IPS-18a (cell line): ENCODE measurements at regions not wholly inside any gene's neighbourhood (a gene's known extent, or its start where the extent isn't known, plus 50 kb on each side); places are given as distances from the start of the nearest gene placed in this dataset.

Experiments
- H3K27ac ChIP-seq: one replicate; pipeline ENCODE4 v1.5.1; 2013; ENCODE audit warnings: low read length
- H3K27me3 ChIP-seq: one replicate; pipeline ENCODE4 v1.6.1; 2013; ENCODE audit warnings: mild to moderate bottlenecking, low read length; ENCODE audit not compliant: control insufficient read depth, insufficient read depth
- H3K36me3 ChIP-seq: one replicate; pipeline ENCODE4 v1.6.1; 2013; ENCODE audit warnings: low read depth, low read length; ENCODE audit not compliant: control insufficient read depth
- H3K4me1 ChIP-seq: one replicate; pipeline ENCODE4 v1.6.1; 2013; ENCODE audit warnings: low read depth, low read length; ENCODE audit not compliant: control insufficient read depth
- H3K4me3 ChIP-seq: one replicate; pipeline ENCODE4 v1.5.1; 2013; ENCODE audit warnings: low read length
- H3K9ac ChIP-seq: one replicate; pipeline ENCODE4 v1.6.1; 2013; ENCODE audit warnings: mild to moderate bottlenecking, low read length, moderate library complexity
- H3K9me3 ChIP-seq: one replicate; pipeline ENCODE4 v1.6.1; 2013; ENCODE audit warnings: low read depth, low read length; ENCODE audit not compliant: control insufficient read depth

DNA sequence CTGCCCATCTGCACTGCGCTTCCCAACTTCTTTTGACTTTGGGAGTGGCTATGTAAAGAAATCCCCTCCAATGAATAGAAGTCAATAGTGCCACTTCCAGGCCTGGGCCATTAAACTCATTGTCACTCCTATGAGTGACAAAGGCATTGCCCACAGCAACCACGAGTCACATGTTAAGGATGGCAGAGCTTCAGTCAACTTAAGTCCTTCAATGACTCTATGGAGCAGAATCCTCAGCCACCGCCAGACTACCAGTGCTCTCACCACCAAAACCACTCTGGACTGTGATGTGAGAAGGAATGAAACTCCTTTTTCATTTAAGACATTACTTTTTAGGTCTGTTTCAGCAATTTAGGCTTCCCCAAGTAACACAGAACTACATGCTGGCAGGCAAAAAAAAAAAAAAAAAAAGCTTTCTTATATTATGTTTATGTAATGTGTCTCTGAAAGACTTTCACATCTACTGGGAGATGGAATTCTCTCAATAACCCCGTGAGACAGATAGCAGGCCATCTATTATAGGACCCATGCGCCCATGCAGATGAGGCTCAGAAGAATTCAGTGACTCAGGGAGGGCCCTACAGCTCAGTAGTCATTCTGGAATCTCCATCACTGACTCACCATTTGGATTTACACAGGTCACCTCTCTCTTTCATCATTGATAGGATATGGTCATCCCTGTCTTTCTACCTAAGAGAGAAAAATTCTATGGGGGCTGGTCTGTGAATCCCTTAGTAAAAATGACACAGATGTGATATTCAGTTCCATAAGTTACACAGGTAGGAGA is 180.5 kb downstream of the CEMIP2 start:
- Histone ChIP-seq H3K36me3 (no peaks in the 10 kb centered on the region), H3K4me1 (no peaks in the 10 kb centered on the region), H3K27ac (no peak overlapping the region), H3K9me3 (no peaks in the 10 kb centered on the region), H3K27me3 (no peaks in the 10 kb centered on the region), H3K4me3 (no peak overlapping the region), H3K9ac (no peak overlapping the region)

DNA sequence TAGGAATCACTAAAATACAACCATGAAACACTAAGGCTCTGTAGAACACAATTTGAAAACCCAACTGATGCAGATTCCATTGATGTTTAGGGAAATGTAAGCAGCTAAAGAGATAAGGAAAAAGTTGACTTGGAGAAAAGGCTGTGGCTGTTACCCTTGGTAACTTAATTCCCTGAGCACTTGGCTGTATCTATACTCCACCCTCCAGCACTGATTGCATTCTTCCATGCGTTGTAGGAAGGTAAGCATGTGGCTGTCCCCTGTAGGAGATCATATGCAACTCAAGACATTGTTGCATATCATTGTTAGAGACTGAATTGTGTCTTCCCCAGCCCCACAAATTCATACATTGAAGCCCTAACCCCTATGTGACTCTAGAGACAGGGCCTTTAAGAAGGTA is 184.5 kb downstream of the CEMIP2 start:
- Histone ChIP-seq H3K27ac (no peak overlapping the region), H3K27me3 (no peaks in the 10 kb centered on the region), H3K4me3 (no peak overlapping the region), H3K36me3 (no peaks in the 10 kb centered on the region), H3K4me1 (peaks cover 4% of the 10 kb centered on the region), H3K9ac (no peak overlapping the region), H3K9me3 (no peaks in the 10 kb centered on the region)

DNA sequence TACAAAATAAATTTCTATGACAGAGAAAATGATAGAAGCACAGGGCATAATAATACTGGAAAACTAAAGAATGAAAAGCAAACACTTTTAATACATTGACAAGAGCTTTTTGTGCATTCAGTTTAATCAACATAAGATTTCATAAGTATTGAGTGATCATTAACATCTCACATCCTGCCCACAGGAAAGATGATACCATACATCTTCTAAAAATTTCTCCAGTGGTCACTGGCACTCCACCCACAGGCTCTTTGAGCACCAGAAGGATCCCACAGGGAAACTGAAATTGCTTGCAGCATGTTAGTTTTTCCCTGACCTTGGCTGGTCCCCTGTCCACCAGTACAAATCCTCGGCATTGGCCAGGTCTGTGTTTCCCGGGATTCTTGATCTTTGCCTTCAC is 186.0 kb downstream of the CEMIP2 start:
- Histone ChIP-seq H3K36me3 (no peaks in the 10 kb centered on the region), H3K27me3 (no peaks in the 10 kb centered on the region)

DNA sequence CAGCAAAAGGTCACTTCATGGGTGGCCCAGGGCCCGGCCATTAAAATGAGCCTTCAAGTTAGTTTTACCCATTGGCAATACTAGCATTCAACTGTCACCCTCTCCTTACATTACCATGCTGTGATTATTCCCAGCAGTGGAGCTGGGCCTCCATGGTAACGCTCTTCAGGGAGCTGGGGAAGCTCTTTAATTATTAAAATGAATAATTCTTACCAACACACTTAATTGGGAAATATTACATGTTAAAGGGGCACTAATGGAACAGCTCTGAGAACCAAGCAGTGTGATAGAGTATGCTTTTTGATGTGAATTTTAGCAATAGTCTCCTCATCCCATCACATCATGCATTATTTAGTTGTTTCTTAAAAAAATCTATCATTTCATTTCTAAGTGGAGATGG is 187.2 kb downstream of the CEMIP2 start:
- no peaks in the 10 kb centered on the region for H3K27me3 ChIP-seq
- no peaks in the 10 kb centered on the region for H3K9me3 ChIP-seq
- no peak overlapping the region for H3K9ac ChIP-seq
- H3K4me3 ChIP-seq = no peak overlapping the region
- no peak overlapping the region for H3K27ac ChIP-seq
- H3K36me3 ChIP-seq = no peaks in the 10 kb centered on the region
- peaks cover 4% of the 10 kb centered on the region for H3K4me1 ChIP-seq

More for the DNA sequence above, 186.0 kb downstream of the CEMIP2 start:
- no peak overlapping the region for H3K4me3 ChIP-seq
- H3K4me1 ChIP-seq = peaks cover 4% of the 10 kb centered on the region
- H3K9ac ChIP-seq = no peak overlapping the region
- H3K27ac ChIP-seq = no peak overlapping the region
- no peaks in the 10 kb centered on the region for H3K9me3 ChIP-seq

DNA sequence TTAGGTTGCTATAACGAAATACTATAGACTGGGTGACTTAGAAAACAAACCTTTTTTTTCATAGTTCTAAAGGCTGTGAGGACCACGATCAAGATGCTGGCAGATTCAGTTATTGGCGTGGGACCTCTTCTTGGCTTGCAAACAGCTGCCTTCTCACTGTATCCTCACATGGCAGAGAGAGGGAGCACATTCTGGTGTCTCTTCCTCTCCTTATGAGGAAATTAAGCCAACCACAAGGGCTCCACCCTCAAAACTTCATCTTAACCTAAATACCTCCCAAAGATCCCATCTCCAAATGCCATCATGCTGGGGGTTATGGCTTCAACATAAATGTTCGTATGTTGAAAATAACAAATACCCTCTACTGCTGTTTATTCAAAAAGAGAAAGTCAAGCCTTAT is 197.1 kb downstream of the CEMIP2 start:
- no peak overlapping the region for H3K27ac ChIP-seq
- H3K9me3 ChIP-seq = no peaks in the 10 kb centered on the region
- H3K4me1 ChIP-seq = no peaks in the 10 kb centered on the region
- no peaks in the 10 kb centered on the region for H3K27me3 ChIP-seq
- no peak overlapping the region for H3K4me3 ChIP-seq
- no peaks in the 10 kb centered on the region for H3K36me3 ChIP-seq
- H3K9ac ChIP-seq = no peak overlapping the region

DNA sequence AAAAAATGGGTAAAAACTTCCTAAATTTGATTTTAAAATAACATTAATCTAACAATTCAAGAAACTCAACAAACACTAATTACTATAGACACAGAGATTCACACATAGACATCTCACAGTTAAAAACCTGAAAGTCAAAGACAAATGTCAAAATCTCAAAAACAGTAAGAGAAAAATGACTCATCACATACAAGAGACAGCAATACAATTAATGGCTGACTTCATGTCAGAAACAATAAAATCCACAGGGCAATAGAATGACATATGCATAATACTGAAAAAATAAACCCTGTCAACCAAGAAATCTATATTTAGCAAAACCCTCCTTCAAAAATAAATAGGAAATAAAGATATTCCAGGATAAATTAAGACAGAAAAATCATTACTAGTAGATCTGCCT is 200.4 kb downstream of the CEMIP2 start:
- Histone ChIP-seq H3K9me3 (no peaks in the 10 kb centered on the region), H3K4me1 (no peaks in the 10 kb centered on the region), H3K27me3 (no peaks in the 10 kb centered on the region), H3K27ac (no peak overlapping the region), H3K4me3 (no peak overlapping the region), H3K9ac (no peak overlapping the region), H3K36me3 (no peaks in the 10 kb centered on the region)

DNA sequence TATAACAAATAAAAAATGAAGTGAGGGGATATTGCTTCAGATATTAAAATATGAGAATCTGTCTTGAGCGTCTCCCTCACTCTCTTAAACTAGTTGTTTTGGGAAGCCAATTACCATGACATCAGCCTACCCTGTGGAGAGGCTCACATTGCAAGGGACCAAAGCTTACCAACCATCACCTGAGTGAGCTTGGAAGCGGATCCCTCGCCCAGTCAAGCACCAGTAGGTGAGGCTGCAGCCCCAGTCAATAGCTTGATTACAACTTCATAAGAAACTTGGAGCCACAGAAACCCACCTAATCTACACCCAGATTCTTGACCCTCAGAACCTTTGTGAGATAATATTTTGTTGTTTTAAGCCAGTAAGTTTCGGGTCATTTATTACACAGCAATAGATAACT is 206.2 kb downstream of the CEMIP2 start:
- Histone ChIP-seq H3K27ac (no peak overlapping the region), H3K36me3 (no peaks in the 10 kb centered on the region), H3K4me3 (no peak overlapping the region), H3K27me3 (no peaks in the 10 kb centered on the region), H3K4me1 (peaks cover 7% of the 10 kb centered on the region), H3K9ac (no peak overlapping the region), H3K9me3 (no peaks in the 10 kb centered on the region)

DNA sequence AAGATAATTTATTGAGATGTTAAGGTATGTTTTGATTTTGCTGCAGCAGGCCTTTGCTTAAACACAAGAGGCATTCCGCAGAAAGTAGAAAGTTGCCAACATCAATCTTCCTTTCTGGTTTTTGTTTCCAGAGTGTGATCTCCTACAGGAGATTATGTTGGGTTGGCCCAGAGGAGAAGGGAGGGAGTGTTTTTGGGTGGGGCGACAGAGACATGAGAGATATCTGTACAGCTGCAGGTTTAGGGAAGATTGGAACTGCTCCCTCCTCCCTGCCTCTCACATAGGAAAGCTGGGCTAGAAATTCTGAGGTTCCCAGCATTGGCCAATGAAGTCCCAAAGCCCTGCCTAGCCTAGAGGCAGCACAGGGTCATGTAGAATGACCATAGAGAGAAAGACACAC is 211.0 kb downstream of the CEMIP2 start:
- H3K27me3 ChIP-seq = no peaks in the 10 kb centered on the region
- H3K27ac ChIP-seq = no peak overlapping the region
- no peak overlapping the region for H3K4me3 ChIP-seq
- no peak overlapping the region for H3K9ac ChIP-seq
- no peaks in the 10 kb centered on the region for H3K9me3 ChIP-seq
- peaks cover 5% of the 10 kb centered on the region for H3K4me1 ChIP-seq
- no peaks in the 10 kb centered on the region for H3K36me3 ChIP-seq

DNA sequence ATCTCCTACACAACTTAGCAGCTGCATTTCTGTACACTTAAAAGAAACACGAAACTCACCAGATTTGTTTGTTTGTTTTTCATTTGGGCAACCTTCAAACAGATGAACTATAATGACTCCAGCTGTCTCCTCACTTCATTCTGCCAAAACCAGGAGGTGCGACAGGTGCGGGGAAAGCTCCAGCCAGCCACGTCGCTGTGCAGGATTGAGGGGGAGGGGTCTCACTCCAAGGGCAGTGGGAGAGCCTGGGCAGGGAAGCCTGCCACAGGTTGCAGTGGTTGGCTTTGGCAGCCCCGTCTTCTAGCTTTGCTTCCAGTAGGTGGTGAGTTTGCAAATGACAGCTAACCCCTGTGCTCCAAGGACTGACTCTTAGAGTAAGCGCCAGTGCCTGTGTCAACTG is 215.8 kb downstream of the CEMIP2 start:
- no peaks in the 10 kb centered on the region for H3K27me3 ChIP-seq
- no peak overlapping the region for H3K27ac ChIP-seq
- H3K4me3 ChIP-seq = no peak overlapping the region
- H3K36me3 ChIP-seq = no peaks in the 10 kb centered on the region
- no peaks in the 10 kb centered on the region for H3K9me3 ChIP-seq
- no peaks in the 10 kb centered on the region for H3K4me1 ChIP-seq
- H3K9ac ChIP-seq = no peak overlapping the region

GRCh38 chr9:71549023-71549422 is 219.3 kb downstream of the CEMIP2 start:
- Histone ChIP-seq H3K9ac (no peak overlapping the region), H3K36me3 (no peaks in the 10 kb centered on the region), H3K9me3 (no peaks in the 10 kb centered on the region), H3K4me1 (no peaks in the 10 kb centered on the region), H3K27me3 (no peaks in the 10 kb centered on the region), H3K4me3 (no peak overlapping the region), H3K27ac (no peak overlapping the region)

DNA sequence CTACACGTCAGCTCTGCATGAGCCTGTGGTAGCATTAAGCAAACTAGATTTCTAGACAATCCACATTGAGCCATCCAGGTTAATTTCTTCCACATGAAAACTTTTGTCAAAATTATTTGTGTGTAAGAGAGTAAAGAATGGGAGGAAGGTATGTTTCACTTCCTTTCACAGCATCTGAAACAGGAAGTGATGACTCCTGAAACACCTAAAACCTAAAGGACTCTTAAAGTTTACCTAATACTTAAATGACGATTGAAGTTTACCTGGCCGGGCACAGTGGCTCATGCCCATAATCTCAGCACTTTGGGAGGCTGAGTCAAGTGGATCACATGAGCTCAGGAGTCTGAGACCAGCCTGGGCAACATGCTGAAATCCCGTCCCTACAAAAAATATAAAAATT is 223.8 kb downstream of the CEMIP2 start:
- H3K9me3 ChIP-seq = no peaks in the 10 kb centered on the region
- H3K27ac ChIP-seq = no peak overlapping the region
- no peaks in the 10 kb centered on the region for H3K36me3 ChIP-seq
- H3K9ac ChIP-seq = no peak overlapping the region
- no peak overlapping the region for H3K4me3 ChIP-seq
- no peaks in the 10 kb centered on the region for H3K27me3 ChIP-seq
- no peaks in the 10 kb centered on the region for H3K4me1 ChIP-seq

DNA sequence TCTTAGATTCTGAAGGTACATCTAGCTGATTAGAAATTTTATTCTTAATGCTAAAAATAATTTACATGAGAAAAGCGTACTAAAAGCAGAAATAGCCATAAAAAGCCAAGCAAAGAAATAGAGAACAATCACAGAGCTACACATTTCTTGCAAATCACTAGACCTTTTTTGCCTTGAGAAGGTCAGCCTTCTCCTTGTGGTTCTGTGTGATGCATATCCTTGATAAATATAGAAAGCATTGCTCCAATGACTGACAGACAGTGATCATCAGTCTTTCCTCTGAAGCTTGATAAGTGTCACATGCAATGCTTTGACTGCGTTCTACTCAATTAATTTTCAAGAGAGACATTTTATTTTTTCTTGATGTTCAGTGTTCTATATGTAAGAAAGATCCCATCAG is 226.9 kb downstream of the CEMIP2 start:
- Histone ChIP-seq H3K27ac (no peak overlapping the region), H3K9ac (no peak overlapping the region), H3K4me3 (no peak overlapping the region), H3K9me3 (no peaks in the 10 kb centered on the region), H3K27me3 (no peaks in the 10 kb centered on the region), H3K4me1 (no peaks in the 10 kb centered on the region), H3K36me3 (no peaks in the 10 kb centered on the region)
